Stimulated activated CD4-positive, alpha-beta T cell treated with anti-CD3 and anti-CD28 coated beads, Interleukin-15, amount 100 ng/mL, for 48 hours (primary cell): ENCODE measurements at regions not wholly inside any gene's neighbourhood (a gene's known extent, or its start where the extent isn't known, plus 50 kb on each side); places are given as distances from the start of the nearest gene placed in this dataset.

Experiments
- DNase-seq, 2 donors: peaks; one replicate each; pipeline ENCODE4 v3.0.0-alpha.2; 2020; ENCODE audit warnings: low read depth in 2 of 2

- DNase-seq = no peak
Measured at GRCh38 chr2:120898496-120898895, 162.8 kb downstream of the GLI2 start.

GRCh38 chr2:120898961-120899750 lies 163.5 kb downstream of the GLI2 start:
- DNase-seq = no peak

- no peak for DNase-seq
Measured at GRCh38 chr2:120899771-120900170, 164.1 kb downstream of the GLI2 start.

- no peak for DNase-seq
Measured at GRCh38 chr2:120901201-120901600, 165.5 kb downstream of the GLI2 start.

DNA sequence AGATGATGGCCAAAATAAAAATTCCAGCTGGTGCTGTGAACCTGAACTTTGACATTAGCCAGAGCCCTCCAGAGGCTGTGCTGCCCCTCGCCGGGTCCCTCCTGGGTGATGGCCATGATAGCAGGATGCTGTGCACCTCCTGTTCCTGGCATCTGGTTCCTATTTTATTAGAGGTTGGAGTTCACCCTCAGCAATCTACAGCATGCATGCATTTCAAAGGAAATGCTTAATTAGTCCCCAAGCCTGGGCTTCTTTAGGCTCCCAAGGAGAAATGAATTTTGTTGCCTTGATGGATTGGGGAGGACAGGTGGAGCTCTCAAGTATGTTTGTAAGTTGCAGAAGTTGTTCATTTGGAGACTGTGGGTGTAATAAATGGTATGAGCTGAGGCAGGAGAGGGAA lies 166.9 kb downstream of the GLI2 start:
- DNase-seq = no peak

GRCh38 chr2:120904379-120904778 lies 168.7 kb downstream of the GLI2 start:
- DNase-seq = no peak

GRCh38 chr2:120904830-120905234 lies 169.2 kb downstream of the GLI2 start:
- no peak for DNase-seq

DNA sequence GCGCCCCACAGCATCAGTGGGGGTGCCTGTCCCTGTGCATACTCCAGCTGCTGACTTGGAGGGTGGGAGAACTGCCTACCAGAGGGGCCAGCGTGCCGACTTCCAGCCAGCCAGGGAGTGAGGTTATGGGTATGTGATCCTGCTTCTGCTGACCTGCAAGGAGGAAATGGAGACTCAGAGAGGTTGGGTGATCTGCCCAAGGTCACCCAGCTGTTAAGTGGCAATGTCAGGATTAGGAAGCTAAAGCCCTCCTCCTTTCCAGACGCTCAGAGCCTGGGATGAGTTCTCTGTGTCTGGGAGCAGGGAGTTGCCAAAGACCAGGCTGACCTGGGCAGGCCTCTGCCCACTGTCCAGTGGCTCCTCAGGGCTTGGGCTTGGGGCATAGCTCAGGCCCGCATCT lies 169.6 kb downstream of the GLI2 start:
- DNase-seq = no peak

GRCh38 chr2:120905824-120906571 lies 170.3 kb downstream of the GLI2 start:
- no peak for DNase-seq

- DNase-seq = no peak
Measured at GRCh38 chr2:120906914-120907313, 171.2 kb downstream of the GLI2 start.

DNA sequence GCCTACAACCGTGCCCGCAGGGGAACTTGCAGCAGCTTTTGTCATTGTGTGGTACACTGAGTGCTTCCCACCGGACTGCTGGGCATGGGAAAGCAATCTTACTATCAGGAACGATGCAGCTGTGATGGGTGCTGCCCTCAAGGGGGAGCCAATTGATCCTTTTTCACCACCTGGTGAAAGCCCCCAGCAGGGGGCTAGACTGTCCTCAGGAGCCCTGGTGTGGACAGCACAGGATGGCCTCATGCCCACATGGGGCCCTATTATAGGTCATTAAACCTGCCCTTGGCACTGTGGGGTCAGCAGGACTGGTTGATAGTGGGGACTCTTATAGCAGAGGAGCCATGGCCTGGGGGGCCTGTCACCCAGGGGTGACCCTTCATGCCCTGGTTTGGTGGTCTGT lies 172.2 kb downstream of the GLI2 start:
- no peak for DNase-seq

DNA sequence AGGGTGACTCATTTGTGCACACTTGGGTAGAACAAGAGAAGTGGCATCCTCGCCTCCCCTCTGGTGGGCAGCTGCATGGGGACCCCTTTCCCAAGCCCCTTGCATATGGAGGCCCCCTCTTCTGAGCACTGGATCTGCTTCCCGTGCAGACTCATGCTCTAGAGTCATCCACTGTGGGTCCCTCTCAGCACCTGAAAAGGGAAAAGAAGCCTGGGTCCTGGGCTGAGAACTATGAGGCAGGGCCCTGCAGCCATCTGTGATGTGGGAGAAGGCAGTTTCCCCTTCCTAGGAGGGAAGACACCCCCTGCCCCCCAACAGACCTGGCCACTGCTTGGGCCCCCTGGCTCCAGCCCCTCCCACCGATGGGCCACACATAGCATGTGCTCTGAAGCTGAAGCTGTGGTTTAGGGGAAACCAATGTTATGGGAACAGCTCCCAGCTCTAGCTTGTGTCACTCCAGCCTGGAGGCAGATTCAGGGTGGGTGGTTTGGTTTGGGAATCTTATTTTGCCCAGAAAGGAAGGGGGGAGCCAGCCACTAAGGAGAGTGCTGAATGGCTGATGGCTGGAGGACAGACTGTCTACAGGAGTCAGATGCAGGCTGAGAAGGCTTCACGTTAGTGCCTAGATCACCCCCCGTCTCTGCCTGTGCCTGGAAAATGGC lies 172.8 kb downstream of the GLI2 start:
- DNase-seq = no peak

GRCh38 chr2:120909102-120909501 lies 173.4 kb downstream of the GLI2 start:
- no peak for DNase-seq

- no peak for DNase-seq
Measured at GRCh38 chr2:120910164-120910563, 174.5 kb downstream of the GLI2 start.

GRCh38 chr2:120910956-120911951 lies 175.6 kb downstream of the GLI2 start:
- DNase-seq = no peak

DNA sequence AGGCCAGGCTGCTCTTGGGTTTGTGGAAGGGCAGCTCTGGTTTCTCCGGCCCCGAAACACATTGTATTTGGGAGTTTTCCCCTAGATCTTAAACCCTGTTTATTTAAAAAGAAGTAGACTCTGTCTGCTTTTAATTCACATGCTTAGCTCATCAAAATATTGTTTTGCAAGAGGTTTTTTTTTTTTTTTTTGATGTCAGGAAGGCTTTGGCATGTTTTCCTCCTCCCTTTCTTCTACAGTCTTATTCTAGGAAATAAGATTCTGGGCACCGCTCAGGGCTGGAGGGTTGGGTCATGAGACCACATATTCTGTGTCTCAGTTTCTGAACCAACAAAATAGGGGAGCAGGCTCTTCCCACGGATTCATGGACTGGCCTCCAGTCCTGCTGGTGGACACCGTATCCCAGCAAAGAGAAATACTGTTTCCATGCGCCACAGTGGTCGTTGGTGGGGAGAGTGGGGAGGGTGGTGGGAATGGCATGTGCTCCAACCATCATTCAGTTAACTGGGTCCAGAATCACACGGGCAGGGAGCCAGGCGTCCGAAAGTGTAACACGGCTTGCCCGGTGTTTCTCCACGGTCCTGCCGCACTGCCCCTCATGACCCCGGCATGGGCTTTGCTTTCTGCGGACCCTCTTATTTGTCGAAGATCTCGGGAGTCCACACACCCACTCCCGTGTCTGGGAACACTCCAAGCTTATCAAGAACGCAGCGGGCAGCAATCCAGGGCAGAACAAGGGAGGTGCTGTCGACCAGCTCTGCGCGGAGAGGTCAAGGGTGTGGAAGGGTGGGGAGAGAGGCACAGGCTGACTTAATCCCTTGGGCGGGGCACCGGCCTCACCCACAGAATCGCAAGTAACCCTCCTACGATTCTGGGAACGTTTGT lies 176.7 kb downstream of the GLI2 start:
- DNase-seq = no peak

DNA sequence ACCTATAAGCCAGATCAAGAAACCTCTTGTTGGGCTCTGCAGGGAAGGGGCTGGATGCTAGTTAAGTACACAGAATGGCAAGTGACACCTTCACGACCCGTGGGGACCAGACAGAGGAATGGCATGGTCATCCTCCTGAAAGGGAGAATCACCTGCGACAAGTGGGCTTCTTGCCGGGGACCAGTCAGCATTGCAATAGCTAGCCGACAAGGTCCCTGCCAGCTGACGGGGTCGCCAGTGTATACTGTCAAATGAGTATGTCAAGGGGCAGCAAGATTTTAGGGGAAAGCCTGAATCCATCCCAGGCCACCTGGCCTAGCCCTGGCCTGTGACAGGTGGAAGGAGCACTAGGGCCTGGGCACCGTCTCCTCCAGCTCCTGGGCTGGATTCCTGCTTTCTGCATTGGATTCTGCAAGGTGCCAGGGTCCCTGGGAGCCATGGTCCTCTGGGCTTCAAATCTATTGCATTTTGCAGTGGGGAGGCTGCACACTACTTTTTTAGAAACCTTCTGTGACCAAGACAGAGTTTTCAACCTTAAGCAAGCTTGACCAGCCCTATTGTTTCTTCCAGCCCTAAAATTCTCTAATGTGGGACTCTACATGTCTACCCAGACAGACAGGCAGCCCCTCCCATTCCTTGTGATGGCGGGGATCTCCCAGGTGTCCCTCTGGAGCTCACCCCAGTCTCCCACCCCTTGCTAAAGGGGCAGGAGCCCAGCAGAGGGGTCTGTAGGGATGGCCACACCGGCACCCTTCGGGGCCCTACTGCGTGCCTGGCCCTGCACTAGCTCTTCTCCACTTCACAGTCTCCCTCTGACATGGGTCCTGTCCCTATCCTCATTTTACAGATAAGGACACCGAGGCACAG lies 178.5 kb downstream of the GLI2 start:
- no peak for DNase-seq

DNA sequence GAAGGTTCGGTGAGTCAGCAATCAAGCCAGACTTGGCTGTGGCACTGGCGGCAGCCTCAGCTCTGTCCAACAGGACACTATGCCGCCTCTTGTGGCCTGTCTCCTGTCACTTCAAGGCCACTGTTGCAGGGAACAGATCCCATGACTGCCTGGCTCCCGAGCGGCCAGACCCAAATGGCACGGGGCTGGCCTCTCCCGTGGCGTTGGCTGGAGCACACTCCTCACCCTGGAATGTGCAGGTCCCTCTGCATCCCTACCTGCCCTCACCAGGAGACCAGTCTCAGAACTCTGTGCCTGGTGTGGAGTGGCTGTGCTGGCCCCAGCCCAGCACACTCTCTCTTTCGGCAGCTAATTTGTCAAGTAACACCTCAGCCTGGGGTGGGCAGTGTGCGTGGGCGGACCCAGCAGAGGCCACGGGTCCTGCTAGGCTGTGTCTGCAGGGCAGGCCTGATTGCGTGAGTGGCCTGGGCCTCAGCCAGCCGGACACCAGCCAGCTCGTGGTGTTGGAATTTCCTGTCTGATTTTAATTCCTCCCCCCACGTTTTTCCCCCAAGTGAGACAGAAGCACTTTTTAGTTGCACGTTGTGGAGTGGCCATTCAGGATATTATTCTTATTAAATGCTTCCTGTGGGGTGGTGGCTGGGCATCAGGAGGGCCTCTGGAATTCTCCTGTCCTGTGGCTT lies 179.3 kb downstream of the GLI2 start:
- DNase-seq = no peak

- DNase-seq = no peak
Measured at GRCh38 chr2:120915670-120916069, 180.0 kb downstream of the GLI2 start.
